GM23338 (cell line): ENCODE measurements at regions not wholly inside any gene's neighbourhood (a gene's known extent, or its start where the extent isn't known, plus 50 kb on each side); places are given as distances from the start of the nearest gene placed in this dataset.

Source experiments
- EZH2phosphoT487 ChIP-seq: fragments of 200-600 bp; sonication (generic); IDR thresholded peaks from one replicate; pipeline ENCODE4 v1.8.1; 2018; ENCODE audit warnings: antibody characterized with exemption; ENCODE audit not compliant: unreplicated experiment
- JUNB ChIP-seq: IDR thresholded peaks from one replicate; pipeline ENCODE4 v1.6.1; 2016; ENCODE audit warnings: antibody characterized with exemption; ENCODE audit not compliant: unreplicated experiment
- POLR2AphosphoS5 ChIP-seq: IDR thresholded peaks from 2 replicates; pipeline ENCODE4 v1.6.1; 2016; ENCODE audit warnings: antibody characterized with exemption, low read depth
- ZNF114 ChIP-seq: fragments of 250-450 bp; sonication (Bioruptor Pico); IDR thresholded peaks from 2 replicates; pipeline ENCODE4 v1.5.0; 2020; ENCODE audit warnings: mild to moderate bottlenecking, moderate library complexity
- ZNF331 ChIP-seq: fragments of 250-450 bp; sonication (Bioruptor Pico); IDR thresholded peaks from 2 replicates; pipeline ENCODE4 v1.5.0; 2020; ENCODE audit warnings: low read depth, mild to moderate bottlenecking, moderate library complexity
- TF ChIP-seq, protein P1 (sequence below): fragments of 250-450 bp; sonication (Bioruptor Pico); IDR thresholded peaks from 2 replicates; pipeline ENCODE4 v1.5.0; 2020; ENCODE audit warnings: mild to moderate bottlenecking, moderate library complexity
- TF ChIP-seq, protein P2 (sequence below), 2 experiments: fragments of 200-600 bp in 1 of 2; sonication (generic) in 1 of 2; conservative IDR thresholded peaks; 2 replicates each; pipeline versions ENCODE4 v1.5.1 to v1.6.1; 2016 to 2017; ENCODE audit warnings: antibody characterized with exemption in 2 of 2, low read depth in 2 of 2, mild to moderate bottlenecking in 2 of 2, moderate library complexity in 1 of 2
- TF ChIP-seq, protein P3 (sequence below): IDR thresholded peaks from 2 replicates; pipeline ENCODE4 v1.6.1; 2016; ENCODE audit warnings: antibody characterized with exemption

- TF ChIP-seq, protein P1, sequence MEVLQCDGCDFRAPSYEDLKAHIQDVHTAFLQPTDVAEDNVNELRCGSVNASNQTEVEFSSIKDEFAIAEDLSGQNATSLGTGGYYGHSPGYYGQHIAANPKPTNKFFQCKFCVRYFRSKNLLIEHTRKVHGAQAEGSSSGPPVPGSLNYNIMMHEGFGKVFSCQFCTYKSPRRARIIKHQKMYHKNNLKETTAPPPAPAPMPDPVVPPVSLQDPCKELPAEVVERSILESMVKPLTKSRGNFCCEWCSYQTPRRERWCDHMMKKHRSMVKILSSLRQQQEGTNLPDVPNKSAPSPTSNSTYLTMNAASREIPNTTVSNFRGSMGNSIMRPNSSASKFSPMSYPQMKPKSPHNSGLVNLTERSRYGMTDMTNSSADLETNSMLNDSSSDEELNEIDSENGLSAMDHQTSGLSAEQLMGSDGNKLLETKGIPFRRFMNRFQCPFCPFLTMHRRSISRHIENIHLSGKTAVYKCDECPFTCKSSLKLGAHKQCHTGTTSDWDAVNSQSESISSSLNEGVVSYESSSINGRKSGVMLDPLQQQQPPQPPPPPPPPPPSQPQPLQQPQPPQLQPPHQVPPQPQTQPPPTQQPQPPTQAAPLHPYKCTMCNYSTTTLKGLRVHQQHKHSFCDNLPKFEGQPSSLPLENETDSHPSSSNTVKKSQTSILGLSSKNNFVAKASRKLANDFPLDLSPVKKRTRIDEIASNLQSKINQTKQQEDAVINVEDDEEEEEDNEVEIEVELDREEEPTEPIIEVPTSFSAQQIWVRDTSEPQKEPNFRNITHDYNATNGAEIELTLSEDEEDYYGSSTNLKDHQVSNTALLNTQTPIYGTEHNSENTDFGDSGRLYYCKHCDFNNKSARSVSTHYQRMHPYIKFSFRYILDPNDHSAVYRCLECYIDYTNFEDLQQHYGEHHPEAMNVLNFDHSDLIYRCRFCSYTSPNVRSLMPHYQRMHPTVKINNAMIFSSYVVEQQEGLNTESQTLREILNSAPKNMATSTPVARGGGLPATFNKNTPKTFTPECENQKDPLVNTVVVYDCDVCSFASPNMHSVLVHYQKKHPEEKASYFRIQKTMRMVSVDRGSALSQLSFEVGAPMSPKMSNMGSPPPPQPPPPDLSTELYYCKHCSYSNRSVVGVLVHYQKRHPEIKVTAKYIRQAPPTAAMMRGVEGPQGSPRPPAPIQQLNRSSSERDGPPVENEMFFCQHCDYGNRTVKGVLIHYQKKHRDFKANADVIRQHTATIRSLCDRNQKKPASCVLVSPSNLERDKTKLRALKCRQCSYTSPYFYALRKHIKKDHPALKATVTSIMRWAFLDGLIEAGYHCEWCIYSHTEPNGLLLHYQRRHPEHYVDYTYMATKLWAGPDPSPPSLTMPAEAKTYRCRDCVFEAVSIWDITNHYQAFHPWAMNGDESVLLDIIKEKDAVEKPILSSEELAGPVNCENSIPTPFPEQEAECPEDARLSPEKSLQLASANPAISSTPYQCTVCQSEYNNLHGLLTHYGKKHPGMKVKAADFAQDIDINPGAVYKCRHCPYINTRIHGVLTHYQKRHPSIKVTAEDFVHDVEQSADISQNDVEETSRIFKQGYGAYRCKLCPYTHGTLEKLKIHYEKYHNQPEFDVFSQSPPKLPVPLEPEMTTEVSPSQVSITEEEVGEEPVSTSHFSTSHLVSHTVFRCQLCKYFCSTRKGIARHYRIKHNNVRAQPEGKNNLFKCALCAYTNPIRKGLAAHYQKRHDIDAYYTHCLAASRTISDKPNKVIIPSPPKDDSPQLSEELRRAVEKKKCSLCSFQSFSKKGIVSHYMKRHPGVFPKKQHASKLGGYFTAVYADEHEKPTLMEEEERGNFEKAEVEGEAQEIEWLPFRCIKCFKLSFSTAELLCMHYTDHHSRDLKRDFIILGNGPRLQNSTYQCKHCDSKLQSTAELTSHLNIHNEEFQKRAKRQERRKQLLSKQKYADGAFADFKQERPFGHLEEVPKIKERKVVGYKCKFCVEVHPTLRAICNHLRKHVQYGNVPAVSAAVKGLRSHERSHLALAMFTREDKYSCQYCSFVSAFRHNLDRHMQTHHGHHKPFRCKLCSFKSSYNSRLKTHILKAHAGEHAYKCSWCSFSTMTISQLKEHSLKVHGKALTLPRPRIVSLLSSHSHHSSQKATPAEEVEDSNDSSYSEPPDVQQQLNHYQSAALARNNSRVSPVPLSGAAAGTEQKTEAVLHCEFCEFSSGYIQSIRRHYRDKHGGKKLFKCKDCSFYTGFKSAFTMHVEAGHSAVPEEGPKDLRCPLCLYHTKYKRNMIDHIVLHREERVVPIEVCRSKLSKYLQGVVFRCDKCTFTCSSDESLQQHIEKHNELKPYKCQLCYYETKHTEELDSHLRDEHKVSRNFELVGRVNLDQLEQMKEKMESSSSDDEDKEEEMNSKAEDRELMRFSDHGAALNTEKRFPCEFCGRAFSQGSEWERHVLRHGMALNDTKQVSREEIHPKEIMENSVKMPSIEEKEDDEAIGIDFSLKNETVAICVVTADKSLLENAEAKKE (CRISPR knock-in tag) = no peak
- TF ChIP-seq EZH2phosphoT487 = no peak
- TF ChIP-seq ZNF331 (CRISPR knock-in tag) = no peak
- no peak for TF ChIP-seq POLR2AphosphoS5
- no peak for TF ChIP-seq JUNB
- TF ChIP-seq ZNF114 = no peak
- TF ChIP-seq, protein P2, sequence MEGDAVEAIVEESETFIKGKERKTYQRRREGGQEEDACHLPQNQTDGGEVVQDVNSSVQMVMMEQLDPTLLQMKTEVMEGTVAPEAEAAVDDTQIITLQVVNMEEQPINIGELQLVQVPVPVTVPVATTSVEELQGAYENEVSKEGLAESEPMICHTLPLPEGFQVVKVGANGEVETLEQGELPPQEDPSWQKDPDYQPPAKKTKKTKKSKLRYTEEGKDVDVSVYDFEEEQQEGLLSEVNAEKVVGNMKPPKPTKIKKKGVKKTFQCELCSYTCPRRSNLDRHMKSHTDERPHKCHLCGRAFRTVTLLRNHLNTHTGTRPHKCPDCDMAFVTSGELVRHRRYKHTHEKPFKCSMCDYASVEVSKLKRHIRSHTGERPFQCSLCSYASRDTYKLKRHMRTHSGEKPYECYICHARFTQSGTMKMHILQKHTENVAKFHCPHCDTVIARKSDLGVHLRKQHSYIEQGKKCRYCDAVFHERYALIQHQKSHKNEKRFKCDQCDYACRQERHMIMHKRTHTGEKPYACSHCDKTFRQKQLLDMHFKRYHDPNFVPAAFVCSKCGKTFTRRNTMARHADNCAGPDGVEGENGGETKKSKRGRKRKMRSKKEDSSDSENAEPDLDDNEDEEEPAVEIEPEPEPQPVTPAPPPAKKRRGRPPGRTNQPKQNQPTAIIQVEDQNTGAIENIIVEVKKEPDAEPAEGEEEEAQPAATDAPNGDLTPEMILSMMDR (conservative IDR thresholded peaks at IDR 0.05; ENCODE audit: low read depth in 2 of 2) = no peak
- TF ChIP-seq, protein P3, sequence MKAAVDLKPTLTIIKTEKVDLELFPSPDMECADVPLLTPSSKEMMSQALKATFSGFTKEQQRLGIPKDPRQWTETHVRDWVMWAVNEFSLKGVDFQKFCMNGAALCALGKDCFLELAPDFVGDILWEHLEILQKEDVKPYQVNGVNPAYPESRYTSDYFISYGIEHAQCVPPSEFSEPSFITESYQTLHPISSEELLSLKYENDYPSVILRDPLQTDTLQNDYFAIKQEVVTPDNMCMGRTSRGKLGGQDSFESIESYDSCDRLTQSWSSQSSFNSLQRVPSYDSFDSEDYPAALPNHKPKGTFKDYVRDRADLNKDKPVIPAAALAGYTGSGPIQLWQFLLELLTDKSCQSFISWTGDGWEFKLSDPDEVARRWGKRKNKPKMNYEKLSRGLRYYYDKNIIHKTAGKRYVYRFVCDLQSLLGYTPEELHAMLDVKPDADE = no peak
Observed at GRCh38 chr9:129285979-129286772, 108.1 kb upstream of the IER5L start (continued).
